H9 (cell line): ENCODE measurements at regions not wholly inside any gene's neighbourhood (a gene's known extent, or its start where the extent isn't known, plus 50 kb on each side); places are given as distances from the start of the nearest gene placed in this dataset.

Experiments
- DNase-seq: peaks from one replicate; pipeline ENCODE4 v3.0.0-alpha.2; 2017
- H2AFZ ChIP-seq: one replicate; pipeline ENCODE4 v1.6.1; 2013; ENCODE audit warnings: mild to moderate bottlenecking, low read length, control low read depth, moderate library complexity
- H2AK5ac ChIP-seq: 2 replicates; pipeline ENCODE4 v1.6.1; 2013; ENCODE audit warnings: low read length, control low read depth, mixed read lengths; ENCODE audit not compliant: insufficient read length
- H2BK120ac ChIP-seq: one replicate; pipeline ENCODE4 v1.6.1; 2013; ENCODE audit warnings: low read depth, mild to moderate bottlenecking, low read length, control low read depth, inconsistent platforms; ENCODE audit not compliant: poor library complexity, severe bottlenecking
- H2BK12ac ChIP-seq: 2 replicates; pipeline ENCODE4 v1.6.1; 2013; ENCODE audit warnings: low read length, control low read depth, mixed read lengths, low read depth; ENCODE audit not compliant: insufficient read length
- H2BK15ac ChIP-seq: 2 replicates; pipeline ENCODE4 v1.6.1; 2013; ENCODE audit warnings: low read depth, low read length, control low read depth
- H2BK20ac ChIP-seq: one replicate; pipeline ENCODE4 v1.6.1; 2013; ENCODE audit warnings: low read depth, mild to moderate bottlenecking, low read length, control low read depth, inconsistent platforms; ENCODE audit not compliant: poor library complexity, severe bottlenecking
- H2BK5ac ChIP-seq: 2 replicates; pipeline ENCODE4 v1.6.1; 2013; ENCODE audit warnings: low read length, control low read depth, mixed read lengths; ENCODE audit not compliant: insufficient read length
- H3K14ac ChIP-seq: 2 replicates; pipeline ENCODE4 v1.6.1; 2013; ENCODE audit warnings: low read length, control low read depth; ENCODE audit not compliant: insufficient read depth
- H3K18ac ChIP-seq: 2 replicates; pipeline ENCODE4 v1.6.1; 2013; ENCODE audit warnings: low read depth, mild to moderate bottlenecking, mixed read lengths, low read length, control low read depth; ENCODE audit not compliant: insufficient read length
- H3K23ac ChIP-seq: 2 replicates; pipeline ENCODE4 v1.6.1; 2013; ENCODE audit warnings: low read length, control low read depth, mixed read lengths, low read depth; ENCODE audit not compliant: insufficient read length
- H3K23me2 ChIP-seq: 2 replicates; pipeline ENCODE4 v1.6.1; 2013; ENCODE audit warnings: low read depth, mild to moderate bottlenecking, mixed read lengths, low read length, control low read depth; ENCODE audit not compliant: insufficient read length, poor library complexity, severe bottlenecking
- H3K27ac ChIP-seq: 2 replicates; pipeline ENCODE4 v1.5.1; 2013; ENCODE audit warnings: low read length, control low read depth, mixed read lengths, low read depth; ENCODE audit not compliant: insufficient read length
- H3K27me3 ChIP-seq: 2 replicates; pipeline ENCODE4 v1.6.1; 2013; ENCODE audit warnings: low read length, control low read depth, inconsistent platforms; ENCODE audit not compliant: insufficient read depth
- H3K4ac ChIP-seq: 2 replicates; pipeline ENCODE4 v1.6.1; 2013; ENCODE audit warnings: low read depth, mild to moderate bottlenecking, control low read depth, inconsistent platforms, low read length, moderate library complexity
- H3K4me1 ChIP-seq: 2 replicates; pipeline ENCODE4 v1.6.1; 2013; ENCODE audit warnings: low read length, control low read depth, inconsistent platforms; ENCODE audit not compliant: insufficient read depth
- H3K4me2 ChIP-seq: 2 replicates; pipeline ENCODE4 v1.6.1; 2013; ENCODE audit warnings: low read length, control low read depth, mixed read lengths; ENCODE audit not compliant: insufficient read length, insufficient read depth
- H3K56ac ChIP-seq: 2 replicates; pipeline ENCODE4 v1.6.1; 2013; ENCODE audit warnings: low read depth, mild to moderate bottlenecking, mixed read lengths, low read length, control low read depth; ENCODE audit not compliant: insufficient read length
- H3K79me1 ChIP-seq: 2 replicates; pipeline ENCODE4 v1.6.1; 2013; ENCODE audit warnings: low read depth, mild to moderate bottlenecking, moderate library complexity, low read length, control low read depth, inconsistent platforms; ENCODE audit not compliant: insufficient read depth, poor library complexity, severe bottlenecking
- H3K79me2 ChIP-seq: 2 replicates; pipeline ENCODE4 v1.6.1; 2013; ENCODE audit warnings: low read length, control low read depth, inconsistent platforms; ENCODE audit not compliant: insufficient read depth
- H3K9ac ChIP-seq: 2 replicates; pipeline ENCODE4 v1.6.1; 2013; ENCODE audit warnings: low read length, control low read depth, mixed read lengths; ENCODE audit not compliant: insufficient read length; ENCODE audit errors: extremely low read depth
- H3K9me3 ChIP-seq: one replicate; pipeline ENCODE4 v1.6.1; 2013; ENCODE audit warnings: low read depth, low read length, inconsistent platforms; ENCODE audit not compliant: control insufficient read depth
- H3T11ph ChIP-seq: one replicate; pipeline ENCODE4 v1.6.1; 2013; ENCODE audit warnings: mild to moderate bottlenecking, low read length, control low read depth, inconsistent platforms
- H4K20me1 ChIP-seq: one replicate; pipeline ENCODE4 v1.6.1; 2013; ENCODE audit not compliant: control insufficient read depth, insufficient read length, insufficient read depth
- H4K5ac ChIP-seq: 2 replicates; pipeline ENCODE4 v1.6.1; 2013; ENCODE audit warnings: low read depth, mild to moderate bottlenecking, mixed read lengths, low read length, control low read depth; ENCODE audit not compliant: insufficient read length
- H4K8ac ChIP-seq: replicated peaks from 2 replicates; pipeline ENCODE4 v1.6.1; 2013; ENCODE audit warnings: low read length, control low read depth, mixed read lengths, low read depth; ENCODE audit not compliant: insufficient read length
- H4K91ac ChIP-seq: 2 replicates; pipeline ENCODE4 v1.6.1; 2013; ENCODE audit warnings: low read depth, mild to moderate bottlenecking, moderate library complexity, mixed read lengths, low read length, control low read depth; ENCODE audit not compliant: insufficient read length
- H3K27ac Mint-ChIP-seq, 3 experiments: 2 replicates in 2 of 3; 3 replicates in 1 of 3; pipeline ENCODE4 v1.8.0; 2020 to 2021; ENCODE audit warnings: mixed read lengths in 3 of 3, mild to moderate bottlenecking in 1 of 3, moderate library complexity in 1 of 3
- H3K27me3 Mint-ChIP-seq: 2 replicates; pipeline ENCODE4 v1.8.0; 2021; ENCODE audit warnings: low read depth, mild to moderate bottlenecking, moderate library complexity, mixed read lengths
- H3K36me3 Mint-ChIP-seq, 3 experiments: 2 replicates in 2 of 3; 3 replicates in 1 of 3; pipeline ENCODE4 v1.8.0; 2020 to 2021; ENCODE audit warnings: low read depth in 3 of 3, mixed read lengths in 3 of 3; ENCODE audit not compliant: insufficient read depth in 1 of 3
- H3K4me1 Mint-ChIP-seq, 2 experiments: 2 replicates each; pipeline ENCODE4 v1.8.0; 2020; ENCODE audit warnings: mixed read lengths in 2 of 2
- H3K4me3 Mint-ChIP-seq, 2 experiments: 2 replicates in 1 of 2; 3 replicates in 1 of 2; pipeline ENCODE4 v1.8.0; 2020 to 2021; ENCODE audit warnings: mild to moderate bottlenecking in 2 of 2, mixed read lengths in 2 of 2, moderate library complexity in 1 of 2
- H3K9me3 Mint-ChIP-seq, 2 experiments: 2 replicates in 1 of 2; 3 replicates in 1 of 2; pipeline ENCODE4 v1.8.0; 2020; ENCODE audit warnings: mild to moderate bottlenecking in 2 of 2, mixed read lengths in 2 of 2, moderate library complexity in 1 of 2
- CTCF ChIP-seq: fragments of 200-600 bp; sonication (generic); conservative IDR thresholded peaks from 3 replicates; pipeline ENCODE4 v1.8.0; 2021; ENCODE audit warnings: antibody characterized with exemption, mild to moderate bottlenecking
- WGBS: extraction: QIAGEN DNeasy Blood & Tissue Kit; methylation state at CpG from one replicate; pipeline ENCODE4 v1.1.7; 2013; ENCODE audit warnings: missing lambda C conversion rate, low lambda C conversion rate, mixed read lengths; ENCODE audit not compliant: insufficient read length; ENCODE audit errors: extremely low coverage; 5-methylcytosine and 5-hydroxymethylcytosine counted together

GRCh38 chr20:40495956-40496355 lies 193.1 kb downstream of the MAFB start:
- Histone ChIP-seq H3K4me1 (no peaks in the 10 kb centered on the region), H3K56ac (no peak overlapping the region), H3K14ac (no peak overlapping the region), H2BK20ac (no peak overlapping the region), H3K27ac (no peak overlapping the region), H4K91ac (no peak overlapping the region), H4K8ac (no peak overlapping the region), H2BK120ac (no peak overlapping the region), H4K5ac (no peak overlapping the region), H3K79me2 (no peaks in the 10 kb centered on the region), H3K9me3 (no peaks in the 10 kb centered on the region), H3K23me2 (no peaks in the 10 kb centered on the region), H2BK12ac (no peak overlapping the region), H2AFZ (no peak overlapping the region), H3K79me1 (no peaks in the 10 kb centered on the region), H3K23ac (no peak overlapping the region), H3K18ac (no peak overlapping the region), H3K4me2 (no peak overlapping the region), H3K9ac (no peak overlapping the region), H4K20me1 (no peaks in the 10 kb centered on the region), H3K27me3 (no peaks in the 10 kb centered on the region), H3K4ac (no peak overlapping the region), H3T11ph (no peak overlapping the region), H2BK5ac (no peak overlapping the region), H2AK5ac (no peak overlapping the region), H2BK15ac (no peak overlapping the region)
- H3K27ac Mint-ChIP-seq = no peak overlapping the region; a peak in 1 of 7 replicates
- no peak for DNase-seq
- TF ChIP-seq CTCF = no peak
- H3K9me3 Mint-ChIP-seq = peaks cover 0 to 5% of the 10 kb centered on the region in 2 experiments; a peak in 1 of 5 replicates
- WGBS = no CpG with 5 or more reads among the region's 4 CpGs
- peaks cover 3 to 4% of the 10 kb centered on the region in 2 experiments; a peak in 3 of 4 replicates for H3K4me1 Mint-ChIP-seq
- no peak overlapping the region for H3K4me3 Mint-ChIP-seq
- H3K36me3 Mint-ChIP-seq = no peaks in the 10 kb centered on the region
- peaks cover 1% of the 10 kb centered on the region; the same call in 1 of the 2 replicates for H3K27me3 Mint-ChIP-seq
